ENCODE measurements at regions not wholly inside any gene's neighbourhood (a gene's known extent, or its start where the extent isn't known, plus 50 kb on each side); places are given as distances from the start of the nearest gene placed in this dataset.

- DNase-seq (no peak), ATAC-seq (no peak)
- H3K4me1 ChIP-seq: no peaks in the 10 kb centered on the region
- H3K4me3 ChIP-seq: no peak overlapping the region
- TF ChIP-seq CTCF (IDR thresholded peaks at IDR 0.05): no peak
- H3K9me3 ChIP-seq: no peaks in the 10 kb centered on the region
- intact Hi-C loops (cut with DNase I): no loop called here
- H3K36me3 ChIP-seq: no peaks in the 10 kb centered on the region
- H3K27me3 ChIP-seq: no peaks in the 10 kb centered on the region
- no peak overlapping the region for H3K27ac ChIP-seq
These were observed 243.5 kb upstream of the MYT1L start for GRCh38 chr2:2574401-2575180.

- intact Hi-C loops (cut with DNase I): no loop called here
- Histone ChIP-seq H3K4me3 (no peak overlapping the region), H3K9me3 (no peaks in the 10 kb centered on the region), H3K27ac (no peak overlapping the region), H3K27me3 (no peaks in the 10 kb centered on the region), H3K4me1 (no peaks in the 10 kb centered on the region), H3K36me3 (no peaks in the 10 kb centered on the region)
- ATAC-seq (no peak), DNase-seq (no peak)
- TF ChIP-seq CTCF (IDR thresholded peaks at IDR 0.05): no peak
These were observed 242.7 kb upstream of the MYT1L start for GRCh38 chr2:2573658-2574293.

GRCh38 chr2:2573205-2573604, 242.1 kb upstream of the MYT1L start:
- H3K4me1 ChIP-seq: no peaks in the 10 kb centered on the region
- intact Hi-C loops (cut with DNase I): no loop called here
- no peak overlapping the region for H3K4me3 ChIP-seq
- no peak for ATAC-seq
- no peaks in the 10 kb centered on the region for H3K36me3 ChIP-seq
- H3K9me3 ChIP-seq: no peaks in the 10 kb centered on the region
- H3K27me3 ChIP-seq: no peaks in the 10 kb centered on the region
- H3K27ac ChIP-seq: no peak overlapping the region
- DNase-seq: no peak
- TF ChIP-seq CTCF (IDR thresholded peaks at IDR 0.05): no peak

- ATAC-seq (no peak), DNase-seq (no peak)
- Histone ChIP-seq H3K27ac (no peak overlapping the region), H3K9me3 (no peaks in the 10 kb centered on the region), H3K4me3 (no peak overlapping the region), H3K27me3 (no peaks in the 10 kb centered on the region), H3K36me3 (no peaks in the 10 kb centered on the region), H3K4me1 (no peaks in the 10 kb centered on the region)
- no peak for TF ChIP-seq CTCF (IDR thresholded peaks at IDR 0.05)
- intact Hi-C loops (cut with DNase I): no loop called here
These were observed 241.5 kb upstream of the MYT1L start for GRCh38 chr2:2572393-2573204.

- Histone ChIP-seq H3K36me3 (no peaks in the 10 kb centered on the region), H3K4me3 (no peak overlapping the region), H3K9me3 (no peaks in the 10 kb centered on the region), H3K27me3 (no peaks in the 10 kb centered on the region), H3K27ac (no peak overlapping the region), H3K4me1 (no peaks in the 10 kb centered on the region)
- ATAC-seq (no peak), DNase-seq (no peak)
- intact Hi-C loops (cut with DNase I): no loop called here
- TF ChIP-seq CTCF (IDR thresholded peaks at IDR 0.05): no peak
These were observed 240.5 kb upstream of the MYT1L start for GRCh38 chr2:2571301-2572150.

All from upper lobe of right lung (tissue), 1 donor.